Calu3 (cell line): ENCODE measurements at regions not wholly inside any gene's neighbourhood (a gene's known extent, or its start where the extent isn't known, plus 50 kb on each side); places are given as distances from the start of the nearest gene placed in this dataset.

ENCODE experiments used
- BruUV-seq: library from RNA; stranded (reverse); fragments of 400-500 nt; replicated peaks from 2 replicates; lab custom pipeline; 2021; lab: Mats Ljungman, UMichigan
- CTCF ChIA-PET: fragments of 300-600 bp; sonication (Branson Sonifier 250); formaldehyde crosslinking; loops from one replicate; lab custom pipeline; 2022; ENCODE audit warnings: antibody characterized with exemption; lab: Charles Lee
- DNase-seq: peaks from one replicate; pipeline ENCODE4 v3.0.0; 2022
- H3K27ac Mint-ChIP-seq: one replicate; pipeline ENCODE4 v1.8.0; 2022; ENCODE audit warnings: mixed read lengths; ENCODE audit not compliant: unreplicated experiment
- H3K27me3 Mint-ChIP-seq: one replicate; pipeline ENCODE4 v1.8.0; 2022; ENCODE audit warnings: mixed read lengths; ENCODE audit not compliant: unreplicated experiment
- H3K36me3 Mint-ChIP-seq: one replicate; pipeline ENCODE4 v1.8.0; 2022; ENCODE audit warnings: mild to moderate bottlenecking, moderate library complexity, mixed read lengths; ENCODE audit not compliant: insufficient read depth, unreplicated experiment
- H3K4me1 Mint-ChIP-seq: one replicate; pipeline ENCODE4 v1.8.0; 2022; ENCODE audit warnings: mild to moderate bottlenecking, low read depth, mixed read lengths; ENCODE audit not compliant: unreplicated experiment
- H3K4me3 Mint-ChIP-seq: one replicate; pipeline ENCODE4 v1.8.0; 2022; ENCODE audit warnings: mild to moderate bottlenecking, low read depth, moderate library complexity, mixed read lengths; ENCODE audit not compliant: unreplicated experiment
- H3K9me3 Mint-ChIP-seq: one replicate; pipeline ENCODE4 v1.8.0; 2022; ENCODE audit warnings: low read depth, mixed read lengths; ENCODE audit not compliant: unreplicated experiment
- CTCF ChIP-seq: fragments of 200-600 bp; IDR thresholded peaks from one replicate; pipeline ENCODE4 v1.8.0; 2022; ENCODE audit warnings: antibody characterized with exemption; ENCODE audit not compliant: unreplicated experiment
- intact Hi-C: fragments of 100-400 bp; cut with micrococcal nuclease; formaldehyde crosslinking; loops from one replicate; pipeline ENCODE4 v1.10.0; 2022; ENCODE audit not compliant: unreplicated experiment

GRCh38 chr15:38660738-38661137 lies 96.1 kb upstream of the RASGRP1 start:
- Mint-ChIP-seq H3K9me3 (no peaks in the 10 kb centered on the region), H3K4me3 (no peak overlapping the region), H3K27ac (no peak overlapping the region), H3K27me3 (no peaks in the 10 kb centered on the region), H3K36me3 (no peaks in the 10 kb centered on the region), H3K4me1 (no peaks in the 10 kb centered on the region)
- no TSS peak for BruUV-seq
- TF ChIP-seq CTCF, result no peak
- no peak for DNase-seq
- intact Hi-C loops, result no loop called here
- CTCF ChIA-PET, result no interaction called here

- no peak overlapping the region for H3K4me3 Mint-ChIP-seq
- no peaks in the 10 kb centered on the region for H3K4me1 Mint-ChIP-seq
- BruUV-seq, result no TSS peak
- no peak for TF ChIP-seq CTCF
- intact Hi-C loops, result no loop called here
- H3K36me3 Mint-ChIP-seq, result no peaks in the 10 kb centered on the region
- no peaks in the 10 kb centered on the region for H3K27me3 Mint-ChIP-seq
- DNase-seq, result no peak
- H3K9me3 Mint-ChIP-seq, result no peaks in the 10 kb centered on the region
- no peak overlapping the region for H3K27ac Mint-ChIP-seq
- CTCF ChIA-PET, result no interaction called here
These were observed 97.6 kb upstream of the RASGRP1 start for GRCh38 chr15:38662033-38662802.

GRCh38 chr15:38662805-38663204 lies 98.2 kb upstream of the RASGRP1 start:
- Mint-ChIP-seq H3K4me3 (no peak overlapping the region), H3K27ac (no peak overlapping the region), H3K9me3 (no peaks in the 10 kb centered on the region), H3K36me3 (no peaks in the 10 kb centered on the region), H3K27me3 (no peaks in the 10 kb centered on the region), H3K4me1 (no peaks in the 10 kb centered on the region)
- intact Hi-C loops, result no loop called here
- TF ChIP-seq CTCF, result no peak
- BruUV-seq, result no TSS peak
- DNase-seq, result no peak
- CTCF ChIA-PET, result no interaction called here

GRCh38 chr15:38665586-38666305 lies 101.1 kb upstream of the RASGRP1 start:
- DNase-seq, result no peak
- no peak overlapping the region for H3K4me3 Mint-ChIP-seq
- TF ChIP-seq CTCF, result no peak
- no peaks in the 10 kb centered on the region for H3K4me1 Mint-ChIP-seq
- H3K27me3 Mint-ChIP-seq, result no peaks in the 10 kb centered on the region
- H3K27ac Mint-ChIP-seq, result no peak overlapping the region
- no peaks in the 10 kb centered on the region for H3K9me3 Mint-ChIP-seq
- intact Hi-C loops, result no loop called here
- BruUV-seq, result no TSS peak
- CTCF ChIA-PET, result no interaction called here
- no peaks in the 10 kb centered on the region for H3K36me3 Mint-ChIP-seq
